Liver (tissue), 8 donors: ENCODE measurements at regions not wholly inside any gene's neighbourhood (a gene's known extent, or its start where the extent isn't known, plus 50 kb on each side); places are given as distances from the start of the nearest gene placed in this dataset.

ENCODE experiments used
- DNase-seq: peaks from one replicate; pipeline ENCODE4 v3.0.0-alpha.2; 2017; ENCODE audit warnings: low spot score
- H3K27ac ChIP-seq, 2 donors: one replicate each; pipeline ENCODE4 v1.7.0; 2013; ENCODE audit warnings: inconsistent platforms in 2 of 2, low read length in 2 of 2, control low read depth in 1 of 2, low read depth in 1 of 2, mild to moderate bottlenecking in 1 of 2
- H3K27me3 ChIP-seq, 4 donors: one replicate each; pipeline versions ENCODE4 v1.6.1 to v1.7.0; 2013; ENCODE audit warnings: low read length in 3 of 4, inconsistent platforms in 1 of 4, mild to moderate bottlenecking in 1 of 4, moderate library complexity in 1 of 4; ENCODE audit not compliant: control insufficient read depth in 4 of 4, insufficient read depth in 4 of 4
- H3K36me3 ChIP-seq, 4 donors: one replicate each; pipeline versions ENCODE4 v1.6.1 to v1.7.0; 2013; ENCODE audit warnings: low read length in 3 of 4, mild to moderate bottlenecking in 3 of 4, low read depth in 1 of 4, moderate library complexity in 1 of 4; ENCODE audit not compliant: control insufficient read depth in 4 of 4, insufficient read depth in 3 of 4
- H3K4me1 ChIP-seq, 4 donors: one replicate each; pipeline versions ENCODE4 v1.6.1 to v1.7.0; 2013; ENCODE audit warnings: low read length in 3 of 4, mild to moderate bottlenecking in 3 of 4, moderate library complexity in 1 of 4; ENCODE audit not compliant: control insufficient read depth in 4 of 4, insufficient read depth in 4 of 4
- H3K4me3 ChIP-seq, 3 donors: one replicate each; pipeline versions ENCODE4 v1.6.1 to v1.7.0; 2013; ENCODE audit warnings: low read length in 3 of 3, control low read depth in 1 of 3, low read depth in 1 of 3, mild to moderate bottlenecking in 1 of 3
- H3K9ac ChIP-seq, 2 donors: one replicate each; pipeline ENCODE4 v1.7.0; 2013; ENCODE audit warnings: low read length in 2 of 2, mild to moderate bottlenecking in 2 of 2, moderate library complexity in 2 of 2, control low read depth in 1 of 2, low read depth in 1 of 2
- H3K9me3 ChIP-seq, 4 donors: one replicate each; pipeline versions ENCODE4 v1.6.1 to v1.7.0; 2013; ENCODE audit warnings: low read length in 3 of 4; ENCODE audit not compliant: control insufficient read depth in 4 of 4
- ATF3 ChIP-seq: IDR thresholded peaks from 2 replicates; pipeline ENCODE4 v1.6.1; 2016; ENCODE audit warnings: antibody characterized with exemption
- CTCF ChIP-seq: fragments of 150-350 bp; IDR thresholded peaks from 2 replicates; pipeline ENCODE4 v1.5.1; 2017; ENCODE audit warnings: improper control_type of control experiment, low read depth, low read length; ENCODE audit not compliant: missing input control
- EGR1 ChIP-seq, 2 donors: IDR thresholded peaks; 2 replicates each; pipeline ENCODE4 v1.6.1; 2016 to 2018; ENCODE audit warnings: antibody characterized with exemption in 2 of 2, low read depth in 2 of 2
- FOXA1 ChIP-seq: IDR thresholded peaks from 2 replicates; pipeline ENCODE4 v1.6.1; 2016; ENCODE audit warnings: antibody characterized with exemption
- FOXA2 ChIP-seq: IDR thresholded peaks from 2 replicates; pipeline ENCODE4 v1.6.1; 2016; ENCODE audit warnings: antibody characterized with exemption
- GABPA ChIP-seq, 2 donors: IDR thresholded peaks in 1 of 2; conservative IDR thresholded peaks in 1 of 2; 2 replicates each; pipeline ENCODE4 v1.6.1; 2016; ENCODE audit warnings: antibody characterized with exemption in 2 of 2, mild to moderate bottlenecking in 1 of 2, moderate library complexity in 1 of 2
- HNF4A ChIP-seq, 2 donors: conservative IDR thresholded peaks; 2 replicates each; pipeline ENCODE4 v1.6.1; 2016; ENCODE audit warnings: antibody characterized with exemption in 2 of 2, mild to moderate bottlenecking in 2 of 2
- HNF4G ChIP-seq: IDR thresholded peaks from 2 replicates; pipeline ENCODE4 v1.6.1; 2016; ENCODE audit warnings: antibody characterized with exemption
- JUND ChIP-seq, 2 donors: IDR thresholded peaks; 2 replicates each; pipeline ENCODE4 v1.6.1; 2016; ENCODE audit warnings: antibody characterized with exemption in 2 of 2
- MAX ChIP-seq: IDR thresholded peaks from 2 replicates; pipeline ENCODE4 v1.6.1; 2016; ENCODE audit warnings: antibody characterized with exemption
- NR2F2 ChIP-seq: IDR thresholded peaks from 2 replicates; pipeline ENCODE4 v1.6.1; 2016; ENCODE audit warnings: antibody characterized with exemption
- RAD21 ChIP-seq, 2 donors: IDR thresholded peaks; 2 replicates each; pipeline ENCODE4 v1.6.1; 2016; ENCODE audit warnings: antibody characterized with exemption in 2 of 2, mild to moderate bottlenecking in 2 of 2
- REST ChIP-seq: IDR thresholded peaks from 2 replicates; pipeline ENCODE4 v1.6.1; 2016; ENCODE audit warnings: antibody characterized with exemption, mild to moderate bottlenecking
- RXRA ChIP-seq, 2 donors: IDR thresholded peaks; 2 replicates each; pipeline ENCODE4 v1.6.1; 2017 to 2018; ENCODE audit warnings: antibody characterized with exemption in 2 of 2, mild to moderate bottlenecking in 1 of 2
- TAF1 ChIP-seq: conservative IDR thresholded peaks from 2 replicates; pipeline ENCODE4 v1.6.1; 2016; ENCODE audit warnings: antibody characterized with exemption, mild to moderate bottlenecking
- YY1 ChIP-seq: IDR thresholded peaks from 2 replicates; pipeline ENCODE4 v1.6.1; 2016; ENCODE audit warnings: antibody characterized with exemption, mild to moderate bottlenecking
- ZBTB33 ChIP-seq: IDR thresholded peaks from 2 replicates; pipeline ENCODE4 v1.6.1; 2016; ENCODE audit warnings: antibody characterized with exemption
- WGBS: extraction: QIAGEN DNeasy Blood & Tissue Kit; methylation state at CpG from one replicate; pipeline ENCODE4 v1.1.7; 2013; 5-methylcytosine and 5-hydroxymethylcytosine counted together
- donor health status: healthy.
- donor health status: healthy.
- donor health status: healthy.
- donor health status: healthy.
- donor health status: healthy.

GRCh38 chr15:98418122-98418521 is 230.2 kb upstream of the IGF1R start (continued):
- no peak for TF ChIP-seq CTCF
- no peak for TF ChIP-seq FOXA2

- H3K27me3 ChIP-seq, result peaks cover 0 to 19% (median 7%) of the 10 kb centered on the region in 4 donors
- no peak for DNase-seq
- TF ChIP-seq HNF4A (conservative IDR thresholded peaks at IDR 0.05), result no peak
- TF ChIP-seq HNF4G, result no peak
Measured at GRCh38 chr15:98419173-98419780, 229.1 kb upstream of the IGF1R start.

GRCh38 chr15:98420837-98421236 is 227.5 kb upstream of the IGF1R start:
- H3K9me3 ChIP-seq, result no peaks in the 10 kb centered on the region
- peaks cover 0 to 14% (median 3%) of the 10 kb centered on the region in 4 donors for H3K4me1 ChIP-seq
- H3K27ac ChIP-seq, result no peak overlapping the region
- DNase-seq, result no peak
- H3K9ac ChIP-seq, result no peak overlapping the region
- H3K4me3 ChIP-seq, result no peak overlapping the region
- TF ChIP-seq HNF4A (conservative IDR thresholded peaks at IDR 0.05), result no peak
- TF ChIP-seq JUND (IDR thresholded peaks at IDR 0.05), result no peak
- TF ChIP-seq GABPA (IDR thresholded peaks at IDR 0.05 in 1 of 2, conservative IDR thresholded peaks at IDR 0.05 in 1 of 2), result no peak
- TF ChIP-seq HNF4G, result no peak
- no peak for TF ChIP-seq EGR1 (IDR thresholded peaks at IDR 0.05; ENCODE audit: low read depth in 2 of 2)
- TF ChIP-seq ZBTB33, result no peak
- TF ChIP-seq FOXA1, result no peak
- TF ChIP-seq REST, result no peak
- TF ChIP-seq YY1, result no peak
- no peak for TF ChIP-seq NR2F2
- TF ChIP-seq RXRA (IDR thresholded peaks at IDR 0.05), result no peak
- TF ChIP-seq TAF1, result no peak
- TF ChIP-seq CTCF, result no peak
- no peak for TF ChIP-seq FOXA2
- TF ChIP-seq MAX, result no peak
- TF ChIP-seq RAD21 (IDR thresholded peaks at IDR 0.05), result no peak
- no peak for TF ChIP-seq ATF3
- 57% methylated on average over 8 of the region's 8 CpGs for WGBS
- no peaks in the 10 kb centered on the region for H3K36me3 ChIP-seq
- peaks cover 0 to 21% (median 7%) of the 10 kb centered on the region in 4 donors for H3K27me3 ChIP-seq

More at GRCh38 chr15:98419173-98419780, 229.1 kb upstream of the IGF1R start:
- Histone ChIP-seq H3K4me1 (peaks cover 0 to 14% (median 3%) of the 10 kb centered on the region in 4 donors), H3K27ac (no peak overlapping the region), H3K9me3 (no peaks in the 10 kb centered on the region), H3K9ac (no peak overlapping the region), H3K36me3 (no peaks in the 10 kb centered on the region), H3K4me3 (no peak overlapping the region)
- 81% methylated on average over 5 of the region's 5 CpGs for WGBS
